ENCODE measurements at regions not wholly inside any gene's neighbourhood (a gene's known extent, or its start where the extent isn't known, plus 50 kb on each side); places are given as distances from the start of the nearest gene placed in this dataset.

DNA sequence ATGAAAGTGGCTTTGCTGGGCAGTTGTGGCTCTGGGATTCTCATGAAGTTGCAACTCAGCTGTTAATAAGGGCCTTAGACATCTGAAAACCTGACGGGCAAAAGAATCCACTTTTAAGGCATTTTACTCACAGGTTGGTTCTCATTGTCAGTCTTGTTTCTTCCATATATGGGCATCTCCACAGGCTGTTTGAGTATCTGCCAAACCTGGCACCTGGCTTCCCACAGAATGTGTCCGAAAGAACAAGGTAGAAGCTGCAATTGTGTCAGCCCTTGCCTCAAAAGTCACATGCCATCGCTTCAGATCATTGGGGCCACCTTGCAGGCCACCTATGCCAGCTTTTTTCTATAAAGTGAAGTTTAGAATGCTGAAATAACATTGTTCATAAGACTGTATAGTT, 102.4 kb downstream of the KCTD12 start:
- TF ChIP-seq POLR2A (IDR thresholded peaks at IDR 0.05; ENCODE audit: extremely low read depth, insufficient read length) (no peak), CTCF (IDR thresholded peaks at IDR 0.05; ENCODE audit: low read depth, low read length) (no peak)
- TF ChIP-seq, protein P1, sequence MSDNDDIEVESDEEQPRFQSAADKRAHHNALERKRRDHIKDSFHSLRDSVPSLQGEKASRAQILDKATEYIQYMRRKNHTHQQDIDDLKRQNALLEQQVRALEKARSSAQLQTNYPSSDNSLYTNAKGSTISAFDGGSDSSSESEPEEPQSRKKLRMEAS (IDR thresholded peaks at IDR 0.05; ENCODE audit: low read depth, low read length): no peak
